ENCODE measurements at regions not wholly inside any gene's neighbourhood (a gene's known extent, or its start where the extent isn't known, plus 50 kb on each side); places are given as distances from the start of the nearest gene placed in this dataset.

- Histone ChIP-seq H3K9me3 (ENCODE audit: insufficient read depth, low read length) (no peaks in the 10 kb centered on the region), H3K27me3 (ENCODE audit: insufficient read depth, insufficient read length) (no peaks in the 10 kb centered on the region)
These were observed 428.3 kb downstream of the CBLN4 start for GRCh38 chr20:55576981-55577380.

GRCh38 chr20:55569084-55569483, 436.2 kb downstream of the CBLN4 start:
- H3K36me3 ChIP-seq (ENCODE audit: insufficient read depth, insufficient read length, low read length), result no peaks in the 10 kb centered on the region
- no peak overlapping the region for H3K4me3 ChIP-seq (ENCODE audit: insufficient read length, low read depth)
- no peaks in the 10 kb centered on the region for H3K27me3 ChIP-seq (ENCODE audit: insufficient read depth, insufficient read length)
- H3K4me1 ChIP-seq (ENCODE audit: insufficient read depth, insufficient read length), result no peaks in the 10 kb centered on the region
- H3K9me3 ChIP-seq (ENCODE audit: insufficient read depth, low read length), result no peaks in the 10 kb centered on the region
- H3K9ac ChIP-seq (ENCODE audit: insufficient read length, low read depth), result no peak overlapping the region
- no peak for DNase-seq (ENCODE audit: low read depth, low spot score)
- TF ChIP-seq YY1 (IDR thresholded peaks at IDR 0.05; ENCODE audit: insufficient read depth, insufficient read length), result no peak
- TF ChIP-seq ZNF274 (IDR thresholded peaks at IDR 0.05; ENCODE audit: low read depth, low read length), result no peak
- no peak for TF ChIP-seq SUZ12 (IDR thresholded peaks at IDR 0.05; ENCODE audit: extremely low read depth, insufficient read depth, insufficient read length)

More at GRCh38 chr20:55576981-55577380, 428.3 kb downstream of the CBLN4 start:
- Histone ChIP-seq H3K4me3 (ENCODE audit: insufficient read length, low read depth) (no peak overlapping the region), H3K9ac (ENCODE audit: insufficient read length, low read depth) (no peak overlapping the region), H3K36me3 (ENCODE audit: insufficient read depth, insufficient read length, low read length) (no peaks in the 10 kb centered on the region), H3K4me1 (ENCODE audit: insufficient read depth, insufficient read length) (no peaks in the 10 kb centered on the region)
- no peak for DNase-seq (ENCODE audit: low read depth, low spot score)
- TF ChIP-seq SUZ12 (IDR thresholded peaks at IDR 0.05; ENCODE audit: extremely low read depth, insufficient read depth, insufficient read length) (no peak), ZNF274 (IDR thresholded peaks at IDR 0.05; ENCODE audit: low read depth, low read length) (no peak), YY1 (IDR thresholded peaks at IDR 0.05; ENCODE audit: insufficient read depth, insufficient read length) (no peak)

- no peaks in the 10 kb centered on the region for H3K27me3 ChIP-seq (ENCODE audit: insufficient read depth, insufficient read length)
- H3K36me3 ChIP-seq (ENCODE audit: insufficient read depth, insufficient read length, low read length), result no peaks in the 10 kb centered on the region
- H3K9me3 ChIP-seq (ENCODE audit: insufficient read depth, low read length), result no peaks in the 10 kb centered on the region
- TF ChIP-seq YY1 (IDR thresholded peaks at IDR 0.05; ENCODE audit: insufficient read depth, insufficient read length), result no peak
- no peak for TF ChIP-seq ZNF274 (IDR thresholded peaks at IDR 0.05; ENCODE audit: low read depth, low read length)
- no peak for TF ChIP-seq SUZ12 (IDR thresholded peaks at IDR 0.05; ENCODE audit: extremely low read depth, insufficient read depth, insufficient read length)
- H3K4me3 ChIP-seq (ENCODE audit: insufficient read length, low read depth), result no peak overlapping the region
- no peak for DNase-seq (ENCODE audit: low read depth, low spot score)
- no peaks in the 10 kb centered on the region for H3K4me1 ChIP-seq (ENCODE audit: insufficient read depth, insufficient read length)
- no peak overlapping the region for H3K9ac ChIP-seq (ENCODE audit: insufficient read length, low read depth)
These were observed 437.5 kb downstream of the CBLN4 start for GRCh38 chr20:55567826-55568225.

GRCh38 chr20:55565096-55565773, 440.1 kb downstream of the CBLN4 start:
- Histone ChIP-seq H3K36me3 (ENCODE audit: insufficient read depth, insufficient read length, low read length) (no peaks in the 10 kb centered on the region), H3K9ac (ENCODE audit: insufficient read length, low read depth) (no peak overlapping the region), H3K27me3 (ENCODE audit: insufficient read depth, insufficient read length) (no peaks in the 10 kb centered on the region), H3K9me3 (ENCODE audit: insufficient read depth, low read length) (no peaks in the 10 kb centered on the region), H3K4me1 (ENCODE audit: insufficient read depth, insufficient read length) (no peaks in the 10 kb centered on the region), H3K4me3 (ENCODE audit: insufficient read length, low read depth) (no peak overlapping the region)
- no peak for TF ChIP-seq YY1 (IDR thresholded peaks at IDR 0.05; ENCODE audit: insufficient read depth, insufficient read length)
- TF ChIP-seq SUZ12 (IDR thresholded peaks at IDR 0.05; ENCODE audit: extremely low read depth, insufficient read depth, insufficient read length), result no peak
- TF ChIP-seq ZNF274 (IDR thresholded peaks at IDR 0.05; ENCODE audit: low read depth, low read length), result no peak
- DNase-seq (ENCODE audit: low read depth, low spot score), result no peak

GRCh38 chr20:55561259-55561658, 444.1 kb downstream of the CBLN4 start:
- no peaks in the 10 kb centered on the region for H3K36me3 ChIP-seq (ENCODE audit: insufficient read depth, insufficient read length, low read length)
- no peaks in the 10 kb centered on the region for H3K9me3 ChIP-seq (ENCODE audit: insufficient read depth, low read length)
- no peak overlapping the region for H3K4me3 ChIP-seq (ENCODE audit: insufficient read length, low read depth)
- TF ChIP-seq SUZ12 (IDR thresholded peaks at IDR 0.05; ENCODE audit: extremely low read depth, insufficient read depth, insufficient read length), result no peak
- TF ChIP-seq YY1 (IDR thresholded peaks at IDR 0.05; ENCODE audit: insufficient read depth, insufficient read length), result no peak
- no peak for TF ChIP-seq ZNF274 (IDR thresholded peaks at IDR 0.05; ENCODE audit: low read depth, low read length)
- no peaks in the 10 kb centered on the region for H3K4me1 ChIP-seq (ENCODE audit: insufficient read depth, insufficient read length)
- H3K9ac ChIP-seq (ENCODE audit: insufficient read length, low read depth), result no peak overlapping the region
- H3K27me3 ChIP-seq (ENCODE audit: insufficient read depth, insufficient read length), result no peaks in the 10 kb centered on the region
- DNase-seq (ENCODE audit: low read depth, low spot score), result no peak

GRCh38 chr20:55557191-55557590, 448.1 kb downstream of the CBLN4 start:
- no peak for TF ChIP-seq ZNF274 (IDR thresholded peaks at IDR 0.05; ENCODE audit: low read depth, low read length)
- no peak for TF ChIP-seq YY1 (IDR thresholded peaks at IDR 0.05; ENCODE audit: insufficient read depth, insufficient read length)
- TF ChIP-seq SUZ12 (IDR thresholded peaks at IDR 0.05; ENCODE audit: extremely low read depth, insufficient read depth, insufficient read length), result no peak
- H3K9ac ChIP-seq (ENCODE audit: insufficient read length, low read depth), result no peak overlapping the region
- H3K36me3 ChIP-seq (ENCODE audit: insufficient read depth, insufficient read length, low read length), result no peaks in the 10 kb centered on the region
- no peak for DNase-seq (ENCODE audit: low read depth, low spot score)
- H3K9me3 ChIP-seq (ENCODE audit: insufficient read depth, low read length), result peaks cover 12% of the 10 kb centered on the region; the same call in 1 of the 2 replicates
- H3K4me1 ChIP-seq (ENCODE audit: insufficient read depth, insufficient read length), result no peaks in the 10 kb centered on the region
- H3K4me3 ChIP-seq (ENCODE audit: insufficient read length, low read depth), result no peak overlapping the region
- no peaks in the 10 kb centered on the region for H3K27me3 ChIP-seq (ENCODE audit: insufficient read depth, insufficient read length)

GRCh38 chr20:55555075-55555650, 450.2 kb downstream of the CBLN4 start:
- no peak overlapping the region for H3K9ac ChIP-seq (ENCODE audit: insufficient read length, low read depth)
- H3K4me1 ChIP-seq (ENCODE audit: insufficient read depth, insufficient read length), result no peaks in the 10 kb centered on the region
- no peaks in the 10 kb centered on the region for H3K36me3 ChIP-seq (ENCODE audit: insufficient read depth, insufficient read length, low read length)
- H3K27me3 ChIP-seq (ENCODE audit: insufficient read depth, insufficient read length), result no peaks in the 10 kb centered on the region
- TF ChIP-seq ZNF274 (IDR thresholded peaks at IDR 0.05; ENCODE audit: low read depth, low read length), result no peak
- TF ChIP-seq YY1 (IDR thresholded peaks at IDR 0.05; ENCODE audit: insufficient read depth, insufficient read length), result no peak
- H3K9me3 ChIP-seq (ENCODE audit: insufficient read depth, low read length), result peaks cover 15% of the 10 kb centered on the region; the same call in 1 of the 2 replicates
- DNase-seq (ENCODE audit: low read depth, low spot score), result no peak
- no peak overlapping the region for H3K4me3 ChIP-seq (ENCODE audit: insufficient read length, low read depth)
